Uterus (tissue), 2 donors: ENCODE measurements at regions not wholly inside any gene's neighbourhood (a gene's known extent, or its start where the extent isn't known, plus 50 kb on each side); places are given as distances from the start of the nearest gene placed in this dataset.

Source experiments
- CTCF ChIP-seq, 4 experiments: fragments of 200-600 bp in 2 of 4; fragments of 450-650 bp in 2 of 4; sonication (generic) in 2 of 4; IDR thresholded peaks; one replicate each; pipeline ENCODE4 v1.5.1; 2016 to 2019; ENCODE audit warnings: antibody characterized with exemption in 4 of 4, mild to moderate bottlenecking in 2 of 4, moderate library complexity in 1 of 4
- POLR2A ChIP-seq, 2 donors: fragments of 450-650 bp; IDR thresholded peaks; one replicate each; pipeline ENCODE4 v1.6.1; 2016; ENCODE audit warnings: antibody characterized with exemption in 2 of 2, mild to moderate bottlenecking in 1 of 2, moderate library complexity in 1 of 2

- TF ChIP-seq POLR2A (IDR thresholded peaks at IDR 0.05) (no peak), CTCF (IDR thresholded peaks at IDR 0.05) (no peak)
Observed at GRCh38 chr21:25528515-25528914, 78.8 kb downstream of the MRPL39 start.
